CD4-positive, alpha-beta T cell (primary cell): ENCODE measurements at regions not wholly inside any gene's neighbourhood (a gene's known extent, or its start where the extent isn't known, plus 50 kb on each side); places are given as distances from the start of the nearest gene placed in this dataset.

Experiments used
- ATAC-seq: fragments of 200-7000 bp; cut with Tn5 transposase; one replicate; pipeline ENCODE4 v1.10.0; 2022; ENCODE audit warnings: mild to moderate bottlenecking; ENCODE audit not compliant: poor library complexity
- CTCF ChIA-PET: fragments of 350-600 bp; sonication (Branson Sonifier 250); formaldehyde crosslinking; loops from one replicate; lab custom pipeline; 2021; ENCODE audit warnings: antibody characterized with exemption, inconsistent platforms; lab: Charles Lee
- POLR2A ChIA-PET: fragments of 350-600 bp; sonication (Branson Sonifier 250); formaldehyde crosslinking; loops from one replicate; lab custom pipeline; 2021; ENCODE audit warnings: antibody characterized with exemption, inconsistent platforms; lab: Charles Lee
- DNase-seq, 14 experiments: peaks; one replicate each; pipeline ENCODE4 v3.0.0-alpha.2; 2013 to 2020; ENCODE audit warnings: mixed read lengths in 2 of 14
- H3K27ac ChIP-seq, 2 donors: one replicate each; pipeline versions ENCODE4 v1.5.1 to v1.7.0; 2013; ENCODE audit warnings: low read length in 2 of 2, low read depth in 1 of 2, mild to moderate bottlenecking in 1 of 2
- H3K27me3 ChIP-seq, 2 experiments: 1 replicate in 1 of 2; 2 replicates in 1 of 2; pipeline versions ENCODE4 v1.6.1 to v1.7.0; 2013; ENCODE audit warnings: low read length in 2 of 2, control low read depth in 1 of 2, mild to moderate bottlenecking in 1 of 2, moderate library complexity in 1 of 2; ENCODE audit not compliant: insufficient read depth in 2 of 2, control insufficient read depth in 1 of 2
- H3K36me3 ChIP-seq: one replicate; pipeline ENCODE4 v1.6.1; 2013; ENCODE audit warnings: low read length, control low read depth; ENCODE audit not compliant: insufficient read depth
- H3K4me1 ChIP-seq: one replicate; pipeline ENCODE4 v1.6.1; 2013; ENCODE audit warnings: low read length, control low read depth; ENCODE audit not compliant: insufficient read depth
- H3K4me3 ChIP-seq: one replicate; pipeline ENCODE4 v1.5.1; 2013; ENCODE audit warnings: mild to moderate bottlenecking, low read length, moderate library complexity
- H3K9me3 ChIP-seq, 2 experiments: 1 replicate in 1 of 2; 2 replicates in 1 of 2; pipeline versions ENCODE4 v1.6.1 to v1.7.0; 2013; ENCODE audit warnings: low read length in 2 of 2, mild to moderate bottlenecking in 2 of 2, control low read depth in 1 of 2, moderate library complexity in 1 of 2; ENCODE audit not compliant: control insufficient read depth in 1 of 2, insufficient read depth in 1 of 2
- H3K27ac Mint-ChIP-seq: one replicate; pipeline ENCODE4 v1.8.0; 2020; ENCODE audit warnings: mixed read lengths
- H3K27me3 Mint-ChIP-seq: one replicate; pipeline ENCODE4 v1.8.0; 2021; ENCODE audit warnings: mixed read lengths
- H3K36me3 Mint-ChIP-seq: one replicate; pipeline ENCODE4 v1.8.0; 2021; ENCODE audit warnings: low read depth, mixed read lengths
- H3K4me1 Mint-ChIP-seq: one replicate; pipeline ENCODE4 v1.8.0; 2021; ENCODE audit warnings: low read depth, mixed read lengths
- H3K4me3 Mint-ChIP-seq: one replicate; pipeline ENCODE4 v1.8.0; 2020; ENCODE audit warnings: mild to moderate bottlenecking, mixed read lengths
- H3K9me3 Mint-ChIP-seq: one replicate; pipeline ENCODE4 v1.8.0; 2020; ENCODE audit warnings: mixed read lengths
- CTCF ChIP-seq: fragments of 200-600 bp; IDR thresholded peaks from one replicate; pipeline ENCODE4 v1.8.0; 2022; ENCODE audit warnings: antibody characterized with exemption, mild to moderate bottlenecking
- intact Hi-C, 2 experiments: fragments of 100-400 bp; cut with DNase I in 1 of 2; cut with micrococcal nuclease in 1 of 2; formaldehyde crosslinking; loops; one replicate each; pipeline versions ENCODE4 v1.15.1 to v1.9.0; 2023 to 2025; cut with DNase I, micrococcal nuclease

- ChIA-PET POLR2A (no interaction called here), CTCF (no interaction called here)
- Histone ChIP-seq H3K4me1 (no peaks in the 10 kb centered on the region), H3K27ac (no peak overlapping the region), H3K9me3 (peaks cover 3 to 7% of the 10 kb centered on the region in 2 experiments), H3K36me3 (no peaks in the 10 kb centered on the region), H3K4me3 (no peak overlapping the region), H3K27me3 (no peaks in the 10 kb centered on the region)
- ATAC-seq (no peak), DNase-seq (no peak)
- Mint-ChIP-seq H3K27me3 (no peaks in the 10 kb centered on the region), H3K36me3 (no peaks in the 10 kb centered on the region), H3K9me3 (peaks cover 9% of the 10 kb centered on the region), H3K4me3 (no peak overlapping the region), H3K27ac (no peak overlapping the region), H3K4me1 (no peaks in the 10 kb centered on the region)
- intact Hi-C loops = no loop called here
- no peak for TF ChIP-seq CTCF
These were observed 339.1 kb downstream of the BTBD3 start for GRCh38 chr20:12256806-12257205.

GRCh38 chr20:12262747-12263146 lies 345.1 kb downstream of the BTBD3 start:
- CTCF ChIA-PET = no interaction called here
- POLR2A ChIA-PET = no interaction called here

GRCh38 chr20:12264711-12265110 lies 347.0 kb downstream of the BTBD3 start:
- Mint-ChIP-seq H3K27ac (no peak overlapping the region), H3K4me1 (no peaks in the 10 kb centered on the region), H3K27me3 (no peaks in the 10 kb centered on the region), H3K9me3 (peaks cover 3% of the 10 kb centered on the region), H3K36me3 (no peaks in the 10 kb centered on the region), H3K4me3 (no peak overlapping the region)
- DNase-seq (no peak), ATAC-seq (no peak)
- Histone ChIP-seq H3K4me1 (no peaks in the 10 kb centered on the region), H3K36me3 (no peaks in the 10 kb centered on the region), H3K27ac (no peak overlapping the region), H3K9me3 (peaks cover 0 to 17% of the 10 kb centered on the region in 2 experiments), H3K27me3 (no peaks in the 10 kb centered on the region), H3K4me3 (no peak overlapping the region)
- POLR2A ChIA-PET = no interaction called here
- TF ChIP-seq CTCF = no peak
- intact Hi-C loops = no loop called here
- CTCF ChIA-PET = no interaction called here

More at GRCh38 chr20:12262747-12263146, 345.1 kb downstream of the BTBD3 start:
- intact Hi-C loops = no loop called here
- H3K27me3 ChIP-seq = no peaks in the 10 kb centered on the region
- no peak overlapping the region for H3K4me3 ChIP-seq
- no peak for TF ChIP-seq CTCF
- Mint-ChIP-seq H3K27me3 (no peaks in the 10 kb centered on the region), H3K27ac (no peak overlapping the region), H3K9me3 (no peaks in the 10 kb centered on the region), H3K36me3 (no peaks in the 10 kb centered on the region), H3K4me3 (no peak overlapping the region), H3K4me1 (no peaks in the 10 kb centered on the region)
- no peaks in the 10 kb centered on the region for H3K36me3 ChIP-seq
- ATAC-seq (no peak), DNase-seq (no peak)
- peaks cover 0 to 17% of the 10 kb centered on the region in 2 experiments for H3K9me3 ChIP-seq
- no peak overlapping the region for H3K27ac ChIP-seq
- no peaks in the 10 kb centered on the region for H3K4me1 ChIP-seq
